HG03460 (cell line): ENCODE measurements at regions not wholly inside any gene's neighbourhood (a gene's known extent, or its start where the extent isn't known, plus 50 kb on each side); places are given as distances from the start of the nearest gene placed in this dataset.

ENCODE experiments used
- ATAC-seq: cut with Tn5 transposase; IDR thresholded peaks from one replicate; pipeline ENCODE4 v1.9.1; 2021; ENCODE audit not compliant: unreplicated experiment

DNA sequence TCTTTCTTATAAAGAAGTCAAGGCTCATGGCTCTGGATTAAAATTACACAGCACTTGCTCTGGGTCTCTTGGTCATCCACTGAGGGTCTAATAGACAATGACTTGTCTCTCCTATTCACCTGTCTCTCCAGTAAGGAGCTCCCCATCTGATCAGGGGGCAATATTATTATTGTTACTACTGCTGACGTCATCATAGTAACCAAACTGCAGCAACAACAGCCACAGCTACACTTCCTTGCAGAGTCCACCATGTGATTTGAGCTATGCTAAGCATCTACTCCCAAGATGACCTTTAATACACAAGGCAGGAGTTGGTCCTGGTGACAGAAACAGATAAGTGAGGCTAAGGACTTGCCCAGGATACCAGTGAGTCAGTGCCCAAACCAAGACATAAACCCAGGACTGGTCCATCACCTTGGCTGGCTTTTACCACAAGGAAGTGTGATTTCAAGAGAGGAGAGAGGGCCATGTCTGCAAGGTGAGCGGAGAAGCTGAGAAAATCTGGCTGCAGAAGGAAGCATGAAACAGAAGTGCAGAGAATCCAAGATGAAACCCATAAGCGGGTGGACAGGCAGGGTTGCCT, 602.5 kb downstream of the PTPRU start:
- ATAC-seq: no peak

GRCh38 chr1:29836651-29837646, 600.6 kb downstream of the PTPRU start:
- ATAC-seq: no peak

DNA sequence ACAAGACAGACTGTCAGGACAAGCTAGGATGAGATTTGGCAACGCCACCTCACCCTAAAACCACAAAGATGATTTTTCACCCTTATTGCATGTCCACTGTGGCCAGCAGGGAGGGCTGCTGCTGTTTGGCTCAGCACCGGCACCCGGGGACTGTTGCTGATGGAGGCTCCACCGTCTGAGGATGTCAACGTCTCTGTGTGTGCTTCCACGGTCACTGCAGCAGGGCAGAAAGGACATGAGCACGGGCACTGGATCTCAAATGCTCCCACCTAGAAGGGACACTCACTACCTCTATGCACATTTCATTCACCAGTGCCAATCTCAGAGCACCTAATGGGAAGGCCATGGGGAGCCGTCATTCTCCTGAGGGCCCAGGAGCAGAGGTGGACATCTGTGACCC, 599.6 kb downstream of the PTPRU start:
- no peak for ATAC-seq

GRCh38 chr1:29835406-29835805, 599.1 kb downstream of the PTPRU start:
- no peak for ATAC-seq

DNA sequence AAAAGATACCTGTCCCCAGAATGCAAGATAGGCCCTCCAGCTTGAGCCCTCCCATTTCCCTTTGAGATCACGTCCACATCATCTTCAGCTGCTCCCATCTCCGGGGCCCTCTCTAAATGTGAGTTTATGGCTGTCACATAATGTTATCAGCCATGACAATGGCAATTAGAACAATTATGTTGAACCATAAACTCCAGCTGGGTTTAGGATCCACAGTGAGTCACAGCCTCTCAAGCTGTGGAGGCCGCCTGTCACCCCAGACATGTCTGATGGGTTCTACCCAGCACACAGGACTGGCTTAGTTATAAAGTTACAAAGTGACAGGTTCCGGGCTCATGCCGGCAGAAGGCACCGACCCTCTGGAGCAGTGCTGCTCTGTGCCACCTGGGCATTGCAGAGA, 597.3 kb downstream of the PTPRU start:
- ATAC-seq: no peak

DNA sequence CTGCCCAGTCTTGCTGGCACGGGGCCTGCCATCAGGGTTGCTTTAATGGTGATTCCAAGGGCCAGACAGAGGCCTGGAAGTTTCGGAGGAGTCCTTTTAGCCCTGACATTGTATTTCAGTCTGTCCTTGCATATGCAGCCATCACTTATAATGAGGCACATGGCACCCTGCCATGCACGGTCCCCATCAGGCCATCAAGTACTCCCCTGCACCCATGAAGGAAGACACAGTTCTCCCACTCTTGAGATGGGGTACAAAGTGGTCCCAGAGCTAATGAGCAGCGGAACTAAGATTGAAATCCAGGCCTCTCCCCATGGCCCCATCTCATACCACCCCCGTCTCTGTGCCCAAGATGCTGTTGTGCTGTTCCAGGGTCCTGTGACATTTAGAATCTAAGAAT, 596.6 kb downstream of the PTPRU start:
- no peak for ATAC-seq

DNA sequence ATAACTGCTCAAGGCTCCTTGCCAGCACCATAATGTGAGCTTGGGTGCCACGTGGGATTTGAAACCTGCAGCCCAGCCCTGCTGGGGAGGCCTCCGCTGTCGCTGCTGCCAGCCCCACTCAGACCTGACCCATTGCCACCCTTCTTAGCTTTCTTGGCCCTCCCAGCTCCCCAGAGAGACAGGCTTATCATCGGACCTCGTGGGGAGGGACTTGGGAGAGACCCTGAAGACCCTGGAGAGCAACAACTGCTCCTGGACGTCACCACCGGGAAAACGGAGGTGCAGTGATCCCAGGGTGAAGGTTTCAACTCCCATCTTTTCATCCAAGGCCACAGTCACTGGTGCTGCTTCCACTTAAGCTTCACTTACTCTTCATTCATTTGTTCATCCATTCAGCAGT, 596.1 kb downstream of the PTPRU start:
- no peak for ATAC-seq

DNA sequence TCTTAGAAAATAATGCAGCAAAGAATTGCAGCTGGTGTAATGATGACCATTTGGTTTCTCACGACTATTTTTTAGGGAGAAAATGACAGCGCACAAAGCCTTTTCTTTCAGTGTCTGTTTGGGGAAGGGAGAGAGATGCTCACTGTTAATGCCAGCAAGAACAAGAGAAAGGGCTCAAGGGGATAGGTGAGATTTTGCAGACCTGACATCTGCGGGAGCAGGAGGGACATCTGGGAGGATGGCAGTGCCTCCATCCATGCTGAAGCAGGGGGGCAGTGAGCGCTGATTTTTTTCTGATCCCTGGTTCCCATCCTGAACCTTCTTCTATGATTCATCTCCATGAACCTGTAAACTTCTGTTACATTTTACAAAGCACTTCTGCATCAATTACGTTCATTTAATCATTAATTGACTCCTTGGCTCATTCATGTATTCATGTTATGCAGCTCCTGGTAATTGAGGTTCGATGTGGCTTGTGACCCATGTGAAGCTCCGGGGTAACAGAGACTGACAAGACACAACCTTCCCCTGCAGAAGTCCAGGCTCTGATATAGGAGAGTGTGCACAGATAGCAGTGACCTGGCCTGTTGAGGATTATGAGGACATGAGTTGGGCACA, 595.3 kb downstream of the PTPRU start:
- no peak for ATAC-seq

DNA sequence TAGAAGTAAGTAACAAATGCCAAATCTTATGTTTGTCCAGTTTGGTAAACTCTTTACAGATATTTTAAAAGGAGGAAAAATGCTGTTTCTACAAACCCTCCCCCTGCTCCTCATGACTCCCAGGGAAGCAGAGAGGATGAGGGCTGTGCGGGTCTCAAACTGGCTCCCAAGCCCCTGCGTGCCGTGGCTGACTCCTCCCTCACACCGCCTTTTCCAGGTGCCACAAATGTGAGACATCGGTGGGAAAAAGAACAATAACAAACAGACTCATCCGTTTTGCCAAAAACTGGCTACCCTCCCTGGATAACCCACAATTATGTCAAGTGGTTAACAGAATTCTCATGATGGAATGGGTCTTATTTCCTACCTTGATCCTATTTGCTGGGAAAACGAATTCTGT, 594.6 kb downstream of the PTPRU start:
- no peak for ATAC-seq

DNA sequence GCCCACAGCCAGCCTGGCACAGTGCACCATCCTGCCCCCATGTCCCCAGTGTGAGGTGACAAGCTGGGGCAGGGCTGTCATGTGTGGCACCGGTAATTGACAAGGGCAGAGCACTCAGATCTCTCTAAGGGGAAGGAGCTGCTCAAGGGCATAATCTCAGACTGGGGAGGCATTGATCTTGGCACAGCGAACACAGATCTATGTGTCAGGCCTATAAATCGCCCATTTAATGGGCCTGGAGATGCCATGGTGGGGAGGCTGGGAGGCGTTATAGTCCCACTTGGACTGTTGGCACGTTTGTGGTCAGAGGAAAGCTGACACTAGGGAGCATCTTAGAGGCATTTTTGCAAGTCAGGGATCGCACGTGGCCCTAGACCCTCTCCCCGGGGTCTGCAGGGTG, 594.1 kb downstream of the PTPRU start:
- no peak for ATAC-seq

DNA sequence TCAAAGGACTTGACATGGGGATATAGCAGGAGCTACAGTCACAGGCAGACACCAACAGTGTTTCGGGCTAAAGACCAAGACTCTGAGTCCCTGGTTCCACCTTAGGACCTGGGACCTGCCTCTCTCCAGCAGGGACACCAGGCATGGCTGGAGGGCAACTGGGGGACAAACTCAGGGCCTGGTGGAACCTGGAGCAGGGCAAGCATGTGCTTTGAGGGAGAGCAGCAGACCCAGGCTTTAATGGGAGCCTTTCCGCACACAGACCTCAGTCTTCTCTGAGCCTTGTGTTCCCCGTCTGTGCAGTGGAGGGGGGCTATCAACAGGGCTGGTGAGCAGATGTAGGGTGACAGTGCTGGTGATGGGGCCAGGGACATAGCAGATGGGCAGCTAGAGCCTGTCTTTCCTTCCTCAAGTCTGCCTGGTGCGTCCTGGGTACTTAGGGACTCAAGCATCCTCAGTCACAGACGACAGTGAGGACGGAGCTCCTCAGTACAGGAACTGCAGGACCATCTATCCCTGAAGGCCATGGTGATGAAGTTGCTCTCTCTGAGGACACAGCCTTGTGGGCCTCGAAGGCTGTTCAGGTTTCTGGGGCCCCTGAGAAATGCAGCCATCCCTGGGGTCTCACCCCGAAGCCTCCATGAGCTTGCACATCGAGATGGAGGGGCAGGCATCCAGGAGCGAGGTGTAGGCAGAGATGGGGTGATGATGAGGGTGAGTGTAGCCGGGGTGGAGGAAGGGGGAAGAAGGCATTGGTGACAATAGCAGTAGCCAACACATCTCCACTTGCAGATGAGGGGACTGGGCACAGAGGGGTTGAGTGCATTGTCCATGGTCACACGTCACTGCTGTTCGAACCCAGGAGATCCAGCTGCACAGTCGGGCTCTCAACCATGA, 593.4 kb downstream of the PTPRU start:
- no peak for ATAC-seq

GRCh38 chr1:29828526-29829447, 592.5 kb downstream of the PTPRU start:
- ATAC-seq: no peak

- ATAC-seq: no peak
These were observed 591.6 kb downstream of the PTPRU start for GRCh38 chr1:29827801-29828525.

- no peak for ATAC-seq
These were observed 591.0 kb downstream of the PTPRU start for GRCh38 chr1:29827237-29827750.

GRCh38 chr1:29826646-29827045, 590.3 kb downstream of the PTPRU start:
- ATAC-seq: no peak

DNA sequence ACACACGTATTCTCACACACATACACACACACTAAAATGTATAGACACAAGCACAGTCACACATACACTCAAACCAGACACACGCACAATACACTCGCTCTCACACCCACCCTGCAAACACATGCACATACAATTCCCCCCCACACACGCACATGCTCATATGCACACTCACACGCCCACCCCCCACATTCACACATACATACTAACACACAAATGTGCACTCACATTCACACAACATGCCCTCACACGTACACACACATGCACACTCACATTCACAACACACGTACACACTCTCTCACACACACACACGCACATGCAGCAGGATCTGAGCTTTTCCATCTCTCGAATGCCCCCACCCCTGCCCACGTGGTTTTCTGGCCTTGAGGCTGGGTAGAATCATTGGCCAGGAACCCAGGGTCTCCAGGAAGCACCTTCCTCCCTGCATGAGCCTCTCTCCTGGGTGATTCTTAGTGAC, 589.7 kb downstream of the PTPRU start:
- ATAC-seq: no peak

DNA sequence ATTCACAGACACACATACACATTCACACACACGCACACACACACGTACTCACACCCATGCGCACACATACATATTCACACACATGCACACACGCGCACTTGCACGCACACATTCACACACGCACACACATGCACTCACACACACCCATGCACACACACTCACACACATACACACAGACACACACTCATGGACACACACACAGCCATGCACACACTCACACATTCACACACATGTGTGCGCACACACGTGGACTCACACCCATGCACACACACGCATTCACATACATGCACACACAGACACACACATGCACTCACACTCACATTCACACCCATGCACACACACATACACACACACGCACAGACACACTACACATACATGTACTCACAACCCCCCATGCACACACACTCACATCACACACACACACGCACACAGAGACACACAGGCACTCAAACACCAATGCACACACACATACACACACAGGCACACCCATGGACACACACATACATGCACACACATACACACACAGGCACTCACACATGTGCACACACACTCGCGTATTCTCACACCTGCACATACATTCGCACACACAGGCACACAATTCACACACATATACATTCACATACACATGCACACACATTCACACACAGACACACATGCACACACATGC, 589.1 kb downstream of the PTPRU start:
- no peak for ATAC-seq

GRCh38 chr1:29824511-29825273, 588.4 kb downstream of the PTPRU start:
- no peak for ATAC-seq
